ENCODE measurements at regions not wholly inside any gene's neighbourhood (a gene's known extent, or its start where the extent isn't known, plus 50 kb on each side); places are given as distances from the start of the nearest gene placed in this dataset.

DNA sequence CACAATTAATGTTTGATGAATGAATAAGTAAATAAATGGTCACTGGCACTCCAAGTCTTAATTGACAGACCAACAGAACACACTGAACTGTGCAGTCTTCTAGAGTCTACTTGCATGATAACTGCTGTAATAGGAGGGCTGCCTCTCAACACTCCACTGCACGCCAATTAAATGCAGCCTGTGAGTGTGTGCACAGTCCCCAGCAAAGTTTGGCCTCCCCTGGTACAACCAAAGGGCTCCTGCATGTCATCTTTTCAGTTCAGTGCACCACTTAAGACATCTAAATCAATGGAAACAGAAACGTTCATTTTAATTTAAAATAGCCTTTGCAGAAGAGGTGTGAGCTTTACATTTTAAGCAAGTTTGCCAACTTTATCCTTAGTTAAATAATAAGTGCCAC, 121.7 kb upstream of the USP15 start:
- no peak overlapping the region for H3K4me2 ChIP-seq (ENCODE audit: low read length)
- peaks cover 3% of the 10 kb centered on the region; the same call in 1 of the 2 replicates for H3K27me3 ChIP-seq (ENCODE audit: control insufficient read depth, low read length)
- no peaks in the 10 kb centered on the region for H3K9me3 ChIP-seq (ENCODE audit: control insufficient read depth, insufficient read depth, low read length)
- H3K4me3 ChIP-seq (ENCODE audit: low read length), result no peak overlapping the region
- TF ChIP-seq EZH2phosphoT487 (IDR thresholded peaks at IDR 0.05; ENCODE audit: borderline replicate concordance, low read length), result no peak
- TF ChIP-seq, protein P1, sequence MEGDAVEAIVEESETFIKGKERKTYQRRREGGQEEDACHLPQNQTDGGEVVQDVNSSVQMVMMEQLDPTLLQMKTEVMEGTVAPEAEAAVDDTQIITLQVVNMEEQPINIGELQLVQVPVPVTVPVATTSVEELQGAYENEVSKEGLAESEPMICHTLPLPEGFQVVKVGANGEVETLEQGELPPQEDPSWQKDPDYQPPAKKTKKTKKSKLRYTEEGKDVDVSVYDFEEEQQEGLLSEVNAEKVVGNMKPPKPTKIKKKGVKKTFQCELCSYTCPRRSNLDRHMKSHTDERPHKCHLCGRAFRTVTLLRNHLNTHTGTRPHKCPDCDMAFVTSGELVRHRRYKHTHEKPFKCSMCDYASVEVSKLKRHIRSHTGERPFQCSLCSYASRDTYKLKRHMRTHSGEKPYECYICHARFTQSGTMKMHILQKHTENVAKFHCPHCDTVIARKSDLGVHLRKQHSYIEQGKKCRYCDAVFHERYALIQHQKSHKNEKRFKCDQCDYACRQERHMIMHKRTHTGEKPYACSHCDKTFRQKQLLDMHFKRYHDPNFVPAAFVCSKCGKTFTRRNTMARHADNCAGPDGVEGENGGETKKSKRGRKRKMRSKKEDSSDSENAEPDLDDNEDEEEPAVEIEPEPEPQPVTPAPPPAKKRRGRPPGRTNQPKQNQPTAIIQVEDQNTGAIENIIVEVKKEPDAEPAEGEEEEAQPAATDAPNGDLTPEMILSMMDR (IDR thresholded peaks at IDR 0.05; ENCODE audit: low read depth, low read length, poor library complexity, severe bottlenecking), result no peak
- no peak overlapping the region for H3K27ac ChIP-seq (ENCODE audit: low read depth, low read length)
- H4K20me1 ChIP-seq (ENCODE audit: control insufficient read depth, insufficient read depth, low read depth, low read length), result no peaks in the 10 kb centered on the region
- no peaks in the 10 kb centered on the region for H3K9me2 ChIP-seq (replicated peaks; ENCODE audit: control insufficient read depth, low read length)
- H3F3A ChIP-seq (ENCODE audit: control insufficient read depth, insufficient read depth), result no peaks in the 10 kb centered on the region
- H3K79me2 ChIP-seq (ENCODE audit: control insufficient read depth, low read length), result no peaks in the 10 kb centered on the region
- no peaks in the 10 kb centered on the region for H3K36me3 ChIP-seq (ENCODE audit: control insufficient read depth, low read length)
- no peaks in the 10 kb centered on the region for H3K4me1 ChIP-seq (ENCODE audit: control insufficient read depth, low read length)

DNA sequence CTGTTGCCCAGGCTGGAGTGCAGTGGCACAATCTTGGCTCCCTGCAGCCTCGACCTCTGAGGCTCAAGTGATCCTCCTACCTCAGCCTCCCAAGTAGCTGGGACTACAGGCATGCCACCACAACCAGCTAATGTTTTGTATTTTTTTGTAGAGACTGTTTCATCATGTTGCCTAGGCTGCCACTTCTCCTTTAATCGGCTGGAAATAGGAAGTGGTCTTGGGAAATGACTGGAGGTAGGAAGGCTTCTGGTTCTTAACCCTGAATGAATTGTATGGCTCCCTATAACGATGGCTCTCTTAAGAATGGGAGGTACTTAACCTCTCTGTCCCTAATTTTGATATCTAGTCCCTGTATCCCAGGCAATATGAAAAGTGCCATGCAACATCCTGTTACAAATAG, 113.9 kb upstream of the USP15 start:
- H3K27ac ChIP-seq (ENCODE audit: low read depth, low read length), result no peak overlapping the region

DNA sequence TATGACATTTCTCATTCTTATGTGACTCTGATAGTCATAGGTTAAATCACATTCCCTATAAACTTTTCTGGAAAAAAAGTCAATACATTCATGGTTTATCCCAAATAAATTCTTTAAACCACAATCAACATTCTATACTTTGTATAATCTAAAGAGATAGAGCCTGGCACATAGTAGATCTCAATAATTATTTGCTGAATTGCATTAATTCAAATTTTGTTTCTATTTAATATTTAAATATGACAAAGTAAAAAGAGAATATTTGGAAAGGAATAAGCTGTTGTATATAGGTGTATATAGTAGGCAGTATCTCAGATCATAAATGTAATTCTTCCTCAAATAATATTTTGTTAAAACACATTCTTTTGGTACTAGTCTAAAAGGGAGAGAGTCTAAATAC, 102.2 kb upstream of the USP15 start:
- Histone ChIP-seq H3K4me3 (ENCODE audit: low read length) (no peak overlapping the region), H3K36me3 (ENCODE audit: control insufficient read depth, low read length) (no peaks in the 10 kb centered on the region), H3K9me2 (replicated peaks; ENCODE audit: control insufficient read depth, low read length) (no peaks in the 10 kb centered on the region), H3K9me3 (ENCODE audit: control insufficient read depth, insufficient read depth, low read length) (no peaks in the 10 kb centered on the region), H3F3A (ENCODE audit: control insufficient read depth, insufficient read depth) (no peaks in the 10 kb centered on the region), H4K20me1 (ENCODE audit: control insufficient read depth, insufficient read depth, low read depth, low read length) (no peaks in the 10 kb centered on the region), H3K79me2 (ENCODE audit: control insufficient read depth, low read length) (no peaks in the 10 kb centered on the region), H3K27ac (ENCODE audit: low read depth, low read length) (no peak overlapping the region), H3K4me2 (ENCODE audit: low read length) (no peak overlapping the region), H3K27me3 (ENCODE audit: control insufficient read depth, low read length) (no peaks in the 10 kb centered on the region), H3K4me1 (ENCODE audit: control insufficient read depth, low read length) (no peaks in the 10 kb centered on the region)
- TF ChIP-seq, protein P1 (IDR thresholded peaks at IDR 0.05; ENCODE audit: low read depth, low read length, poor library complexity, severe bottlenecking), result no peak
- TF ChIP-seq EZH2phosphoT487 (IDR thresholded peaks at IDR 0.05; ENCODE audit: borderline replicate concordance, low read length), result no peak

More for the DNA sequence above, 113.9 kb upstream of the USP15 start:
- Histone ChIP-seq H3K4me3 (ENCODE audit: low read length) (no peak overlapping the region), H3F3A (ENCODE audit: control insufficient read depth, insufficient read depth) (no peaks in the 10 kb centered on the region), H4K20me1 (ENCODE audit: control insufficient read depth, insufficient read depth, low read depth, low read length) (no peaks in the 10 kb centered on the region), H3K4me2 (ENCODE audit: low read length) (no peak overlapping the region), H3K4me1 (ENCODE audit: control insufficient read depth, low read length) (no peaks in the 10 kb centered on the region), H3K36me3 (ENCODE audit: control insufficient read depth, low read length) (no peaks in the 10 kb centered on the region), H3K27me3 (ENCODE audit: control insufficient read depth, low read length) (no peaks in the 10 kb centered on the region), H3K9me2 (replicated peaks; ENCODE audit: control insufficient read depth, low read length) (no peaks in the 10 kb centered on the region), H3K79me2 (ENCODE audit: control insufficient read depth, low read length) (no peaks in the 10 kb centered on the region), H3K9me3 (ENCODE audit: control insufficient read depth, insufficient read depth, low read length) (no peaks in the 10 kb centered on the region)
- TF ChIP-seq, protein P1 (IDR thresholded peaks at IDR 0.05; ENCODE audit: low read depth, low read length, poor library complexity, severe bottlenecking), result no peak
- TF ChIP-seq EZH2phosphoT487 (IDR thresholded peaks at IDR 0.05; ENCODE audit: borderline replicate concordance, low read length), result no peak

Measured in DOHH2 (cell line).